ENCODE measurements at regions not wholly inside any gene's neighbourhood (a gene's known extent, or its start where the extent isn't known, plus 50 kb on each side); places are given as distances from the start of the nearest gene placed in this dataset.

GRCh38 chr4:156638925-156639605, 332.5 kb downstream of the PDGFC start:
- DNase-seq (ENCODE audit: low read depth, low spot score): no peak
- intact Hi-C loops (cut with micrococcal nuclease): no loop called here
- CTCF ChIA-PET: no interaction called here

More at GRCh38 chr4:156638925-156639605, 332.5 kb downstream of the PDGFC start:
- H3K4me3 ChIP-seq (replicated peaks in 1 of 3; ENCODE audit: insufficient read depth in 1 of 3, low read depth in 1 of 3, low read length in 3 of 3): no peak overlapping the region
- POLR2A ChIA-PET: no interaction called here
- dilution Hi-C loops (cut with MboI; ENCODE audit: extremely low pct_ligation_motif_present, low sequenced_read_pairs): no loop called here
- TF ChIP-seq JUN (IDR thresholded peaks at IDR 0.05; ENCODE audit: borderline replicate concordance, insufficient read depth, insufficient read length, low read depth) (peak; percentile 23), POLR2AphosphoS5 (IDR thresholded peaks at IDR 0.05; ENCODE audit: insufficient read depth, low read depth, low read length) (no peak), EZH2 (IDR thresholded peaks at IDR 0.05; ENCODE audit: borderline replicate concordance, low read depth, low read length, severe bottlenecking) (no peak), CTCF (IDR thresholded peaks at IDR 0.05; ENCODE audit: extremely low read depth in 1 of 2, insufficient read depth in 1 of 2, low read depth in 1 of 2, low read length in 2 of 2) (no peak), FOS (IDR thresholded peaks at IDR 0.05; ENCODE audit: borderline replicate concordance, insufficient read depth, low read length) (peak; percentile 48), POLR2A (IDR thresholded peaks at IDR 0.05; ENCODE audit: low read depth, low read length) (no peak)
- no peaks in the 10 kb centered on the region for H3K9me1 ChIP-seq (replicated peaks; ENCODE audit: control insufficient read depth, extremely low read depth, insufficient read depth, low read length)
- H3K36me3 ChIP-seq (ENCODE audit: control insufficient read depth in 2 of 2, extremely low read depth in 1 of 2, insufficient read depth in 2 of 2, low read length in 2 of 2): no peaks in the 10 kb centered on the region
- no peak for FAIRE-seq
- no peaks in the 10 kb centered on the region for H4K20me1 ChIP-seq (replicated peaks; ENCODE audit: control insufficient read depth, extremely low read depth, insufficient read depth, low read length)
- BruUV-seq (replicated peaks): no TSS peak
- H2AFZ ChIP-seq (ENCODE audit: low read depth, low read length): no peak overlapping the region
- H3K4me1 ChIP-seq (ENCODE audit: control insufficient read depth, extremely low read depth, insufficient read depth, low read length): no peaks in the 10 kb centered on the region
- H3K79me2 ChIP-seq (ENCODE audit: control insufficient read depth, insufficient read depth, low read length): no peaks in the 10 kb centered on the region
- no peaks in the 10 kb centered on the region for H3K27me3 ChIP-seq (ENCODE audit: control insufficient read depth in 2 of 2, insufficient read depth in 2 of 2, low read length in 2 of 2)
- H3K9ac ChIP-seq (replicated peaks; ENCODE audit: extremely low read depth, insufficient read depth, low read length): no peak overlapping the region
- H3K9me3 ChIP-seq (replicated peaks; ENCODE audit: control insufficient read depth, insufficient read depth, low read length): no peaks in the 10 kb centered on the region
- no peak overlapping the region for H3K27ac ChIP-seq (ENCODE audit: insufficient read depth, low read depth, low read length)
- no peak overlapping the region for H3K4me2 ChIP-seq (ENCODE audit: insufficient read depth, low read length)

Data from endothelial cell of umbilical vein (primary cell).